Loucy (cell line): ENCODE measurements at regions not wholly inside any gene's neighbourhood (a gene's known extent, or its start where the extent isn't known, plus 50 kb on each side); places are given as distances from the start of the nearest gene placed in this dataset.

Experiments
- H2AFZ ChIP-seq: fragments of 200-600 bp; sonication (generic); 2 replicates; pipeline ENCODE4 v1.6.0; 2016; ENCODE audit warnings: antibody characterized with exemption, mild to moderate bottlenecking, low read length, moderate library complexity
- H3F3A ChIP-seq: fragments of 200-600 bp; 2 replicates; pipeline ENCODE4 v1.6.0; 2016; ENCODE audit warnings: antibody characterized with exemption, low read depth, mild to moderate bottlenecking
- H3K27me3 ChIP-seq: fragments of 200-600 bp; sonication (generic); 2 replicates; pipeline ENCODE4 v1.6.1; 2014; ENCODE audit warnings: low read length, mild to moderate bottlenecking; ENCODE audit not compliant: insufficient read depth, poor library complexity, severe bottlenecking
- H3K36me3 ChIP-seq: fragments of 200-600 bp; sonication (generic); 2 replicates; pipeline ENCODE4 v1.6.1; 2016; ENCODE audit warnings: low read length; ENCODE audit not compliant: insufficient read depth
- H3K4me1 ChIP-seq: fragments of 200-600 bp; sonication (generic); 2 replicates; pipeline ENCODE4 v1.5.1; 2014; ENCODE audit warnings: low read length, mild to moderate bottlenecking; ENCODE audit not compliant: insufficient read depth, poor library complexity, severe bottlenecking
- H3K4me2 ChIP-seq: fragments of 200-600 bp; sonication (generic); 2 replicates; pipeline ENCODE4 v1.6.0; 2014; ENCODE audit warnings: antibody characterized with exemption, low read length, low read depth, mild to moderate bottlenecking; ENCODE audit not compliant: poor library complexity, severe bottlenecking
- H3K4me3 ChIP-seq: fragments of 200-600 bp; sonication (generic); 2 replicates; pipeline ENCODE4 v1.5.1; 2014; ENCODE audit warnings: low read length, mild to moderate bottlenecking, mixed read lengths; ENCODE audit not compliant: poor library complexity, severe bottlenecking
- H3K79me2 ChIP-seq: fragments of 200-600 bp; sonication (generic); 2 replicates; pipeline ENCODE4 v1.6.1; 2014; ENCODE audit warnings: low read length; ENCODE audit not compliant: insufficient read depth
- H3K9ac ChIP-seq: fragments of 200-600 bp; sonication (generic); 2 replicates; pipeline ENCODE4 v1.6.0; 2014; ENCODE audit warnings: mild to moderate bottlenecking, low read depth, low read length, moderate library complexity; ENCODE audit not compliant: poor library complexity, severe bottlenecking
- H3K9me2 ChIP-seq: fragments of 200-600 bp; sonication (generic); replicated peaks from 2 replicates; pipeline ENCODE4 v1.6.1; 2016; ENCODE audit warnings: low read depth, low read length, mixed read lengths
- H3K9me3 ChIP-seq: fragments of 200-600 bp; sonication (generic); 2 replicates; pipeline ENCODE4 v1.6.1; 2014; ENCODE audit warnings: mild to moderate bottlenecking, antibody characterized with exemption, low read length, low read depth; ENCODE audit not compliant: insufficient read depth
- H4K20me1 ChIP-seq: fragments of 200-600 bp; sonication (generic); 2 replicates; pipeline ENCODE4 v1.6.0; 2014; ENCODE audit warnings: antibody characterized with exemption, low read length, mild to moderate bottlenecking; ENCODE audit not compliant: insufficient read depth, poor library complexity, severe bottlenecking
- EZH2phosphoT487 ChIP-seq: fragments of 200-600 bp; IDR thresholded peaks from 2 replicates; pipeline ENCODE4 v1.6.1; 2018; ENCODE audit warnings: antibody characterized with exemption, mild to moderate bottlenecking, moderate library complexity, borderline replicate concordance
- TF ChIP-seq, protein P1 (sequence below): fragments of 200-600 bp; sonication (generic); conservative IDR thresholded peaks from 2 replicates; pipeline ENCODE4 v1.5.1; 2014; ENCODE audit warnings: mild to moderate bottlenecking, antibody characterized with exemption, low read length

DNA sequence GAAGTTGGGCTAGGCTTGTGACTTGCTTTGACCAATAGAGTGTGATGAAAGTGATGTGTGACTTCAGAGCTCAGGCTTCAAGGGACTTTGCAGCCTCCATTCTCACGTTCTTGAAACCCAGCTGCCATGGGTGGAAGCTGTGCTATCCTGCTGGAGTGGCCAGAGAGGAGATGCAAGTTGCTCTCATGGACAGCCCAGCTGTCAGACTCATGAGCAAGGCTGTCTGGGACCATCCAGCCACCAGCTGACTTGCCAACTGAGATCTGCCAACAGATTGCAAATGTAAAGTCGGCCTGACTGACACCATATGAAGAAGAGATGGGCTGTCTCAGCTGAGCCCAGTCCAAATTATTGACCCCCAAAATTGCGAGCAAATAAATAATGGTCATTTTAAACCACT lies 226.4 kb upstream of the CXCR4 start:
- no peaks in the 10 kb centered on the region for H3K36me3 ChIP-seq
- no peaks in the 10 kb centered on the region for H3F3A ChIP-seq
- H3K79me2 ChIP-seq, result no peaks in the 10 kb centered on the region
- H2AFZ ChIP-seq, result no peak overlapping the region
- TF ChIP-seq, protein P1, sequence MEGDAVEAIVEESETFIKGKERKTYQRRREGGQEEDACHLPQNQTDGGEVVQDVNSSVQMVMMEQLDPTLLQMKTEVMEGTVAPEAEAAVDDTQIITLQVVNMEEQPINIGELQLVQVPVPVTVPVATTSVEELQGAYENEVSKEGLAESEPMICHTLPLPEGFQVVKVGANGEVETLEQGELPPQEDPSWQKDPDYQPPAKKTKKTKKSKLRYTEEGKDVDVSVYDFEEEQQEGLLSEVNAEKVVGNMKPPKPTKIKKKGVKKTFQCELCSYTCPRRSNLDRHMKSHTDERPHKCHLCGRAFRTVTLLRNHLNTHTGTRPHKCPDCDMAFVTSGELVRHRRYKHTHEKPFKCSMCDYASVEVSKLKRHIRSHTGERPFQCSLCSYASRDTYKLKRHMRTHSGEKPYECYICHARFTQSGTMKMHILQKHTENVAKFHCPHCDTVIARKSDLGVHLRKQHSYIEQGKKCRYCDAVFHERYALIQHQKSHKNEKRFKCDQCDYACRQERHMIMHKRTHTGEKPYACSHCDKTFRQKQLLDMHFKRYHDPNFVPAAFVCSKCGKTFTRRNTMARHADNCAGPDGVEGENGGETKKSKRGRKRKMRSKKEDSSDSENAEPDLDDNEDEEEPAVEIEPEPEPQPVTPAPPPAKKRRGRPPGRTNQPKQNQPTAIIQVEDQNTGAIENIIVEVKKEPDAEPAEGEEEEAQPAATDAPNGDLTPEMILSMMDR, result no peak
- TF ChIP-seq EZH2phosphoT487, result no peak
- no peaks in the 10 kb centered on the region for H4K20me1 ChIP-seq
- H3K4me2 ChIP-seq, result no peak overlapping the region
- H3K4me1 ChIP-seq, result no peaks in the 10 kb centered on the region
- no peak overlapping the region for H3K4me3 ChIP-seq
- H3K9me2 ChIP-seq, result no peaks in the 10 kb centered on the region
- 0 out of 2 replicates have a peak, but pooled peaks cover 2% of the 10 kb centered on the region for H3K9me3 ChIP-seq
- no peak overlapping the region for H3K9ac ChIP-seq
- no peaks in the 10 kb centered on the region for H3K27me3 ChIP-seq

GRCh38 chr2:136342138-136342537 lies 224.2 kb upstream of the CXCR4 start:
- Histone ChIP-seq H4K20me1 (no peaks in the 10 kb centered on the region), H3K36me3 (no peaks in the 10 kb centered on the region), H3F3A (no peaks in the 10 kb centered on the region), H2AFZ (no peak overlapping the region), H3K9ac (no peak overlapping the region), H3K4me1 (no peaks in the 10 kb centered on the region), H3K79me2 (no peaks in the 10 kb centered on the region), H3K9me2 (no peaks in the 10 kb centered on the region), H3K4me2 (no peak overlapping the region), H3K27me3 (no peaks in the 10 kb centered on the region), H3K9me3 (peaks cover 5% of the 10 kb centered on the region; the same call in 1 of the 2 replicates), H3K4me3 (no peak overlapping the region)
- TF ChIP-seq, protein P1, result no peak
- TF ChIP-seq EZH2phosphoT487, result no peak

DNA sequence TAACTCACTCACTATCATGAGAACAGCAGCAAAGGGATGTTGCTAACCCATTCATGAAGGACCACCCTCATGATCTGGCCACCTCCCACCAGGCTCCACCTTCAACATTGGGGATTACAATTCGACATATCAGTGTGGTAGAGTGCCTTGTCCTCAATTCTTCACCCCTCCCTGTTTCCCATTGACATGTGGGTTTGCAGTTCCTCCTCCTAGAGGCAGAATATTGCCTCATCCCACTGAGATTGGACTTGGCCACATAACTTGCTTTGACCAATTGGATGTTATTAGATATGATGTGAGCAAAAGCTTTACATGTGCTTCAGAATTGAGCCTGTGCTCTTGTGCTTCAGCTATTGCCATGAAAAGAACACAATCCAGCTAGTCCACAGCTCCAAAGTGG lies 217.0 kb upstream of the CXCR4 start:
- no peak for TF ChIP-seq EZH2phosphoT487
- TF ChIP-seq, protein P1, result no peak

More for the DNA sequence above, 217.0 kb upstream of the CXCR4 start:
- Histone ChIP-seq H3K4me2 (no peak overlapping the region), H3K79me2 (no peaks in the 10 kb centered on the region), H2AFZ (no peak overlapping the region), H3K9me2 (no peaks in the 10 kb centered on the region), H3K4me1 (no peaks in the 10 kb centered on the region), H3K27me3 (no peaks in the 10 kb centered on the region), H4K20me1 (no peaks in the 10 kb centered on the region), H3K36me3 (no peaks in the 10 kb centered on the region), H3K4me3 (no peak overlapping the region), H3K9ac (no peak overlapping the region), H3F3A (no peaks in the 10 kb centered on the region), H3K9me3 (peaks cover 5% of the 10 kb centered on the region; the same call in 1 of the 2 replicates)
